Skin epidermis (tissue), 12 donors: ENCODE measurements at regions not wholly inside any gene's neighbourhood (a gene's known extent, or its start where the extent isn't known, plus 50 kb on each side); places are given as distances from the start of the nearest gene placed in this dataset.
A peak's percentile ranks its signal among the peaks of the same experiment; 100 is the strongest.
"Not testable (repeated sequence)": the region's sequence is repeated elsewhere in the genome, so short reads cannot be mapped to it uniquely, and the experiment has no call there.

Experiments used
- H3K27ac ChIP-seq, 21 experiments: fragments of 200-600 bp; sonication (generic) in 11 of 21; one replicate each; pipeline ENCODE4 v1.5.0; 2020; ENCODE audit warnings: mild to moderate bottlenecking in 3 of 21, inconsistent platforms in 2 of 21, moderate library complexity in 2 of 21
- H3K4me3 ChIP-seq, 7 experiments: fragments of 200-600 bp; sonication (generic) in 2 of 7; one replicate each; pipeline ENCODE4 v1.5.0; 2020; ENCODE audit warnings: inconsistent platforms in 2 of 7, mild to moderate bottlenecking in 2 of 7, moderate library complexity in 1 of 7

- H3K27ac ChIP-seq: no peak overlapping the region
- no peak overlapping the region for H3K4me3 ChIP-seq
Observed at GRCh38 chr5:1959725-1960581, 77.2 kb upstream of the IRX4 start.

DNA sequence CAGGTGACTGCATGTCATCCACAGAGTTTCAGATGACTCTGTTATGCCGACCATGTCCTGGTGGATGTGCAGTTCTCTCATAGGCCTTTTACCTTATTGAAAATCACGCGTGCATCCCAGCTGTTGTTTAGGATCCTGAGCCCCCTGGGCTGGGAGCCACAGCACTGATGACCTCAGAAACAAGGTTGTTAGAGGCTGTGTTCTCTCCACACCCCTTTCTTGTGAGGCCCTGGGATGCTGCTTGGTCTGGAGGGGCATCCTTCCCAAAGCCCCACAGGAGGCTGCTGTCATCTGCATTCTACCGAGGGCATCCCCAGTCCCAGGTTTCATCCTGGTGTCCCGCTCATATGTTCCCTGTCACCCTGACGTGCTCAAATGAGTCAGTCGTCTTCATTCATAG lies 76.5 kb upstream of the IRX4 start:
- H3K27ac ChIP-seq: no peak overlapping the region
- no peak overlapping the region for H3K4me3 ChIP-seq

GRCh38 chr5:1958211-1959010 lies 75.7 kb upstream of the IRX4 start:
- no peak overlapping the region for H3K4me3 ChIP-seq
- H3K27ac ChIP-seq: no peak overlapping the region

- Histone ChIP-seq H3K4me3 (no peak overlapping the region), H3K27ac (no peak overlapping the region)
Observed at GRCh38 chr5:1955586-1955985, 72.9 kb upstream of the IRX4 start.

DNA sequence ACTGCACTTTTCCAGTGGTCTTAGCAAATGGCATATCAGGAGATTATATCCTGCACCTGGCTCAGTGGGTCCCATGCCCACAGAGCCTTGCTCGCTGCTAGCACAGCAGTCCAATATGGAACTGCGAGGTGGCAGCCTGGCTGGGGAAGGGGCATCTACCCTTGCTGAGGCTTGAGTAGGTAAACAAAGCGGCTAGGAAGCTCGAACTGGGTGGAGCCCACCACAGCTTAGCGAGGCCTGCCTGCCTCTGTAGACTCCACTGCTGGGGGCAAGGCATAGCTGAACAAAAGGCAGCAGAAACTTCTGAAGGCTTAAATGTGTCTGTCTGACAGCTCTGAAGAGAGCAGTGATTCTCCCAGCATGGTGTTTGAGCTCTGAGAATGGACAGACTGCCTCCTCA lies 71.0 kb upstream of the IRX4 start:
- H3K27ac ChIP-seq, H3K4me3 ChIP-seq: not testable (repeated sequence)

DNA sequence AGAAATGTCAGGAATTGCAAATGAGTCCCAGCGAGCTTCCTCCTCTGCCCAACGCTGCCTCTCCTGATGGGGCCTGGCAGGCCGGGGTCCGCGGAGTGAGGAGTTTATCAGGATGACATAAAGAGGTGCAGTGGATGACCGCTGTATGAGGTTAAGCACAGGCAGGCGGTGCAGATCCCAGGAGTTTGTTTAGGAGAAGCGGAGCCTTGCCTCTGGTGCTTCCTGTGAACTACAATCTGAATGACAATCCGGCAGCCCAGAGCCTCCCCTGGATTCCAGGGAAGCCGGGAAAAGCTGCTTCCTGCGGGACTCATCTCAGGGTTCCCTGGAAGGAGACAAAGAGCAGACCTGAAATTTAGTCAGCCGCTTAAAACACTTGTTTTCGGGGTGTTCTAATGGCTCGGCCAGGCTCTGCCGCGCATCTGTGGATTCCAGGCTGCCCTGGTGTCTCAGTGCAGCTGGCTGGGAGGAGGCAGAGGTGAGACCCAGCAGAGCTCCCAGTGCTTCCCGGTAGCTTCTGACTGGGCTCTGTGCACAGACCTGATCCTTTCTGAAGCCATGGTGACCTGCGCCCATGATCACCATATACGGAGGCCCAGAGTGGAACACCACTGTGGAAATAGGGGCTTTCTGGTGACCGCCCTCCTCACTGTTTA lies 69.8 kb upstream of the IRX4 start:
- Histone ChIP-seq H3K27ac (no peak overlapping the region), H3K4me3 (no peak overlapping the region)

GRCh38 chr5:1952021-1952420 lies 69.3 kb upstream of the IRX4 start:
- Histone ChIP-seq H3K27ac (no peak overlapping the region), H3K4me3 (no peak overlapping the region)

GRCh38 chr5:1951165-1951816 lies 68.6 kb upstream of the IRX4 start:
- H3K4me3 ChIP-seq: no peak overlapping the region

GRCh38 chr5:1950708-1951103 lies 68.0 kb upstream of the IRX4 start:
- H3K4me3 ChIP-seq: no peak overlapping the region
- H3K27ac ChIP-seq: no peak overlapping the region

More at GRCh38 chr5:1951165-1951816, 68.6 kb upstream of the IRX4 start:
- no peak overlapping the region for H3K27ac ChIP-seq

- Histone ChIP-seq H3K27ac (peak overlapping the region in 1 of 21 experiments; percentile 75), H3K4me3 (peak overlapping the region in 2 of 7 experiments; percentile 4 to 27)
Observed at GRCh38 chr5:1950096-1950707, 67.5 kb upstream of the IRX4 start.

- Histone ChIP-seq H3K4me3 (peak overlapping the region in 5 of 7 experiments; percentile 4 to 27 (median 15)), H3K27ac (peak overlapping the region in 13 of 21 experiments; percentile 0 to 79 (median 42))
Observed at GRCh38 chr5:1949253-1949652, 66.5 kb upstream of the IRX4 start.

DNA sequence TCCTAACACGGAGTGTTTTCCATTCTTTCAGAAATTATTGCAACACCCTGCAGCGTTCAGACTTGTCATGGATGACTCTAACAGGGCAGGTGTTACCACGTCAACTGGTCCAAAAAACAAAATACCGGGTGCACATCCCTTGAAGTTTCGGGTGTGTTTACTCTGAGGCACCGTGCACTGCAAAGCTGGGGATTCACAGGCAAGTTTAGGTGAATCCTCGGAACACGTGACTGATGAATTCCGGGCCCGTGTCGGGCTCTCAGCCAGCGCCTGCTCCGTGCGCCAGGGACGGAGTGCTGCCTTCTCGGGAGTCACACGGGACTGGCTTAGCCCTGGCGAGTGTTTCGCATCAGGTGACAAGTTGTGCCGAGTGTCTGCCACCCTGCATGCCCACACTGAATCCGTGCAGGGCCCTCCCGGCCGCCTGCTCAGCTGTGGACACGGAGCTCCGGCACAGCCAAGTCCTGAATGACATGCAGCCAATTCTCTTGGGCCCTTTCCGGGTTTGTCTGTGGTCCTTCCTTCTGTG lies 66.0 kb upstream of the IRX4 start:
- Histone ChIP-seq H3K4me3 (peak overlapping the region in 5 of 7 experiments; percentile 4 to 27 (median 15)), H3K27ac (peak overlapping the region in 14 of 21 experiments; percentile 4 to 79 (median 47))

DNA sequence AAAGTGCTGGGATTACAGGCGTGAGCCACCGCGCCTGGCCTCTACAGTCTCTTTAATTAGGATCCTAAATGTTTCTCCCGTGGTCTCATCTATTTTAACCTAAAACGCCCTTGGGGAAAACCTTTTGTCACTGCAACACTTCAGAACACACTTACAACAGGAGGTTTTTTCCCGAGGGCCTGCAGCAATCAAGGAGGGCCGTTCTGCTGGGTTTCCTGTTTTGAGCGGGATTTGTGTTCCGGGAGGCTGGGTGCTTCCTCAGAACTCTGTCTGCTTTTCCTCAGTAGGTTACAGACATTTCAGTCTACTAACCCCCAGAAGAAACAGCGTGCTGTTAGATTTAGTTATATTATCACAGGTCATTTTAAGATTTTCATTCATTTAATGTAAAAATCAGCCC lies 65.4 kb upstream of the IRX4 start:
- Histone ChIP-seq H3K4me3 (no peak overlapping the region), H3K27ac (peak overlapping the region in 13 of 21 experiments; percentile 5 to 64 (median 48))

DNA sequence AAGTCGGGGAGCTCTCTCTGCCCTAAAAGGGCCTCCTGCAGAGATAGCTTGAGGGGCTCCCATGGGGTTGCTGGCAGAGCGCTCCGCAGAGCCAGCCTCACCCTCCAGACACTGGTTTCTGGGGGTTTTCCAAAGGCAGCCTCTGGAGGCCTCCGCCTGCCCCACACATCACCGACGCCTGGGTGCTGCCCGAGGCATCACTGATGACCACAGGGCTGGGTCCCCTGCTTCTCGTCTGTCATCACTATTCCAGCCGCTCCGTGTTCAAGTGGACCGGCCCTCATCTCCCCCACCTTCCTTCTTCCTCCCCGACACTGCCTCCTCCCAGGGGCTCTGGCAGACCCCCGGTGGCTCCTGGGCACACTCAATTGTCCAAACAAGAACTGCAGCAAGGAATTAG lies 64.1 kb upstream of the IRX4 start:
- Histone ChIP-seq H3K27ac (peak overlapping the region in 2 of 21 experiments; percentile 48 to 50), H3K4me3 (no peak overlapping the region)

- Histone ChIP-seq H3K27ac (no peak overlapping the region), H3K4me3 (no peak overlapping the region)
Observed at GRCh38 chr5:1946122-1946677, 63.5 kb upstream of the IRX4 start.

DNA sequence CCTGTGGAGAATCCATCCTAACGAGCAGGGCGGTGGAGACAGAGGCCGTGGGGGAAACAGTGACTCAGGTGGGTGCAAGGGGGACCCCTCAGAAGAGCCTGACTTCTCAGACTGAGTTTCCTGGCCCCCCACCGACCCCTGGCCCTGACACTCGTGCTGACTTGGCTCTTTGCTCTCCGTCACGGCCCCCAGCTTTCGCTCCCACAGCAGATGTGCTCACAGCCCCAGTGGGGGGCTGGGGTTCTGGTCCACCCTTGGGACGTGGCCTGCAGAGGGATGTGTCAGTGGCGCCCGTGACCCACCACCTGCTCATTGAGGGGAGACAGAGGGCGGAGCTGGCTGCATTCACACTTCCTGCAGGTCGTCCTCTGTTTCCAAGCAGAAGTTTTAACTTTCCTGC lies 62.9 kb upstream of the IRX4 start:
- Histone ChIP-seq H3K27ac (no peak overlapping the region), H3K4me3 (no peak overlapping the region)

DNA sequence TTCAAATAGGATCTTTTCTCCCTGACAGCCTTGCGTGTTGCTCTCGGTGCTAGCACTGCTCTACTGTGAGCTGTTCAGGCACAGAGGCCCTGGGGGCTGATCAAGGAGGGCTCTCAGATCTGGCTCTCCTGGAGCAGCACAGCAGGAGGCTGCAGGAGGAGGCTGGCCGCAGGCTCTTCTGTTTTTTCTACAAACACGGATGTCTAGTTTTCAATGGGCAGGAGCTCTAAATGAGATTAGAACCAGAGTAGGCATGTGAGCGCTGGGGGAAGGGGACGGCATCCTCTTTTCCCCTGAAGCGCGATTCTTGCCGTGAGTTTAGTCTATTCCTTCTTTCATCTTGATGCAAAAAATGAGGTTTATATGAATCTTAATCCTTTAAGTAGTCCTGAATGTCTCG lies 61.7 kb upstream of the IRX4 start:
- H3K27ac ChIP-seq: peak overlapping the region in 1 of 21 experiments; percentile 44

DNA sequence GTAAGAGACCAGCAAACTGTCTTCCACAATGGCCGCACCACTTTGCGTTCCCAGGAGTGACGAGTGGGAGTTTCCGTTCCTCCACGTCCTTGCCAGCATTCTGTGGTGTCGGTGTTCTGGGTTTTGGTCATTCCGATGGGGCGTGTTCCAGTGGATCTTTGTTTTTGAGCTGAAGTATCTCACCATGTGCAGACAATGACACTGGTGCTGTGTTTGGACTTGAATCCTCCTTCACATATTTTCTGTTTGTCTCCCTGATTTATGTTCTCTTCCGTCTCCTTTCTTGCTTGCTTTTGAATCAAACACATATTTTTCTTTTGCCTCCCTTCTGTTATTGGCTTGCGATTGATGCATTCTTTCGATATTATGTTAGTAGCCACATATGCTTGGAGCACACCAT lies 60.8 kb upstream of the IRX4 start:
- no peak overlapping the region for H3K27ac ChIP-seq
- H3K4me3 ChIP-seq: no peak overlapping the region

More for the DNA sequence above, 61.7 kb upstream of the IRX4 start:
- no peak overlapping the region for H3K4me3 ChIP-seq

DNA sequence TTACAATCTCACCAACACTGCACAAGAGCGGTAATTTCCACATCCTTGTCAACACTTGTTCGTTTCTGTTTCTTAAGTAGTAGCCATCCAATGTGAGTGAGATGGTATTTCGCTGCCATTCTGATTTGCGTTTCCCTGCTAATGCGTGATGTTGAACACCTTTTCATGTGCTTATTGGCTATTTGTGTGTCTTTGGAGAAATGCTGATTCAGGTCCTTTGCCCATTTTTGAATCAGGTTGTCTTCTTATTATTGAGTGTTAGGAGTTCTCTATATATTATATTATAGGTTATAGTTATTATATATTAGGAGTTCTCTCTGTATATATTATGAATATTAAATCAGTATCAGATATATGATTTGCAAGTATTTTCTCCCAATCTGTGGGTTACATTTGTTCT lies 59.9 kb upstream of the IRX4 start:
- Histone ChIP-seq H3K27ac (no peak overlapping the region), H3K4me3 (no peak overlapping the region)
